DMS153 treated with DMSO at 0.1 percent for 48 hours (cell line): ENCODE measurements at regions not wholly inside any gene's neighbourhood (a gene's known extent, or its start where the extent isn't known, plus 50 kb on each side); places are given as distances from the start of the nearest gene placed in this dataset.

Experiments used
- DNase-seq: peaks from one replicate; lab custom pipeline; 2025; ENCODE audit not compliant: unreplicated experiment; lab: John Stamatoyannopoulos, UW

GRCh38 chr11:37560991-37561390 is 963.0 kb upstream of the RAG2 start:
- DNase-seq: no peak

GRCh38 chr11:37560346-37560745 is 962.3 kb upstream of the RAG2 start:
- DNase-seq: no peak

GRCh38 chr11:37558619-37559210 is 960.7 kb upstream of the RAG2 start:
- DNase-seq: no peak

GRCh38 chr11:37557990-37558389 is 960.0 kb upstream of the RAG2 start:
- DNase-seq: no peak

- no peak for DNase-seq
Observed at GRCh38 chr11:37552284-37552683, 954.2 kb upstream of the RAG2 start.

- no peak for DNase-seq
Observed at GRCh38 chr11:37544491-37544890, 946.5 kb upstream of the RAG2 start.

- no peak for DNase-seq
Observed at GRCh38 chr11:37533830-37534229, 935.8 kb upstream of the RAG2 start.

- DNase-seq: no peak
Observed at GRCh38 chr11:37533087-37533486, 935.1 kb upstream of the RAG2 start.

GRCh38 chr11:37532271-37532670 is 934.2 kb upstream of the RAG2 start:
- DNase-seq: no peak

- no peak for DNase-seq
Observed at GRCh38 chr11:37527545-37527944, 929.5 kb upstream of the RAG2 start.

- no peak for DNase-seq
Observed at GRCh38 chr11:37525336-37525735, 927.3 kb upstream of the RAG2 start.

GRCh38 chr11:37519781-37520180 is 921.7 kb upstream of the RAG2 start:
- no peak for DNase-seq

GRCh38 chr11:37512156-37512780 is 914.2 kb upstream of the RAG2 start:
- no peak for DNase-seq

GRCh38 chr11:37511425-37511933 is 913.4 kb upstream of the RAG2 start:
- no peak for DNase-seq

GRCh38 chr11:37509506-37509905 is 911.5 kb upstream of the RAG2 start:
- no peak for DNase-seq

GRCh38 chr11:37506531-37506930 is 908.5 kb upstream of the RAG2 start:
- DNase-seq: no peak

GRCh38 chr11:37505406-37505805 is 907.4 kb upstream of the RAG2 start:
- DNase-seq: no peak

GRCh38 chr11:37504921-37505320 is 906.9 kb upstream of the RAG2 start:
- no peak for DNase-seq

GRCh38 chr11:37504060-37504611 is 906.1 kb upstream of the RAG2 start:
- no peak for DNase-seq

GRCh38 chr11:37503411-37504059 is 905.5 kb upstream of the RAG2 start:
- no peak for DNase-seq

- DNase-seq: no peak
Observed at GRCh38 chr11:37502202-37502601, 904.2 kb upstream of the RAG2 start.

GRCh38 chr11:37500425-37500824 is 902.4 kb upstream of the RAG2 start:
- no peak for DNase-seq
